ENCODE measurements at regions not wholly inside any gene's neighbourhood (a gene's known extent, or its start where the extent isn't known, plus 50 kb on each side); places are given as distances from the start of the nearest gene placed in this dataset.

GRCh38 chr1:177546346-177546745 lies 375.6 kb downstream of the BRINP2 start:
- DNase-seq (ENCODE audit: low read depth in 2 of 2) = peak; percentile 27 to 31
- TF ChIP-seq CTCF (IDR thresholded peaks at IDR 0.05; ENCODE audit: low read depth, low read length) = no peak
- H3K4me3 ChIP-seq (replicated peaks in 1 of 2; ENCODE audit: low read depth in 2 of 2, low read length in 2 of 2) = no peak overlapping the region

- DNase-seq (ENCODE audit: low read depth in 2 of 2) = no peak
- H3K4me3 ChIP-seq (replicated peaks in 1 of 2; ENCODE audit: low read depth in 2 of 2, low read length in 2 of 2) = no peak overlapping the region
- TF ChIP-seq CTCF (IDR thresholded peaks at IDR 0.05; ENCODE audit: low read depth, low read length) = no peak
These were observed 355.4 kb downstream of the BRINP2 start for GRCh38 chr1:177526201-177526600.

DNA sequence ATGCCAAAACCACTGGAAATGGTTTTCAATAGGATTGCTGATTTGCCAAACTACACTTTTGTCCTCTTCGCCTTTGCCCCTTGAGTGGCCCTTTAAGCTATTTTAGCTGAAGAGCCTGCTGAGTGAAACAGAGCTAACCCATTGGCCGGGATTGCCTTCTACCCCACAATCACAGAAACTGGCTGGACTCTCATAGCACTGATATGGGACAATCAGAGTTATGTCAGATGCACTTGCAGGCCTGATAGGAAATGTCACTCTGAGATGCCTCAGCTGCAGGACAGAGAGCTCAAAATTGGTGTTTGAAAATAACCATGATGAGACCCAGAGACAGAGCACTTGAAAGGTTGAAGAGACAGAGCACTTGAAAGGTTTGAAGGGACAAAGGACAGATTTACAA lies 354.4 kb downstream of the BRINP2 start:
- H3K4me3 ChIP-seq (replicated peaks in 1 of 2; ENCODE audit: low read depth in 2 of 2, low read length in 2 of 2) = no peak overlapping the region
- DNase-seq (ENCODE audit: low read depth in 2 of 2) = peak in 1 of 2 donors; percentile 5
- no peak for TF ChIP-seq CTCF (IDR thresholded peaks at IDR 0.05; ENCODE audit: low read depth, low read length)

DNA sequence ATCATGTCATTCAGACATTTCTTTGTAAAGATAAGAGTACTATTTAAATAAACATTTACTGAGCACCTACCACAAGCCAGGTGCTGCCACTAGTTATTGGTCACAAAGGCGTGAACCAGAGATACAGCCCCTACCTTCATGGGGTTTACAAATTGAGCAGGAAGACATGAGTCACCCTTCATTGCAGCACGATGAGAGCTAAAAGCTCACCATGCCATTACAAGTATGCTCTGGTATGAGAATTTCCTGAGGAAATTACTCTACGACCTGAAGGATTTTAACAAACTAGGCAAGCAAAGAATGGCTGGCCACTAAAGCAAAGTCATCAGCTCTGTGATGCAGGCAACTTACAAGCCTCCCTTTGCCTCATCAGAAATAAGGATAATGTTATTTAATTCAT lies 346.8 kb downstream of the BRINP2 start:
- no peak overlapping the region for H3K4me3 ChIP-seq (replicated peaks in 1 of 2; ENCODE audit: low read depth in 2 of 2, low read length in 2 of 2)
- DNase-seq (ENCODE audit: low read depth in 2 of 2) = peak; percentile 29 to 59
- no peak for TF ChIP-seq CTCF (IDR thresholded peaks at IDR 0.05; ENCODE audit: low read depth, low read length)

DNA sequence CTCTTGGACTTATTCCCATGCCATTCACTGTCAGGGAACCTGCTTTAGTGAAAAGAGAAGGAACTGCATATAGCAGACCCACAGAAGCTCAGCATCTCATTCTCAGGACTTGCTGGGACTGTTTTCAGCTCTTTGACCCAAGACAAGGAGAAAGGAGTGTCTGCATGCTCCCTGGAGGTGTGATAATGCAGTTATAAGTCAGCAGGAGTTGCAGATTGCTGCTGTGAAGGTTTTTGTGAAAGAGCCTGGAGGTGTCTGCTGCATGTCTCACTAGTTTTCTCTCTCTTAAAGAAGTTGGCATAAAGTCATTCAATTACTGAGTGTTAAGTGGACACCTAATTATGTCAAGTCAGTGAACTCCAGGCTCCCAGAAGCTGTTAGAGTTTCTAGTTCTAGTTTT lies 343.4 kb downstream of the BRINP2 start:
- no peak overlapping the region for H3K4me3 ChIP-seq (replicated peaks in 1 of 2; ENCODE audit: low read depth in 2 of 2, low read length in 2 of 2)
- no peak for TF ChIP-seq CTCF (IDR thresholded peaks at IDR 0.05; ENCODE audit: low read depth, low read length)
- DNase-seq (ENCODE audit: low read depth in 2 of 2) = no peak

GRCh38 chr1:177511036-177511435 lies 340.3 kb downstream of the BRINP2 start:
- DNase-seq (ENCODE audit: low read depth in 2 of 2) = peak in 1 of 2 donors; percentile 5
- no peak overlapping the region for H3K4me3 ChIP-seq (replicated peaks in 1 of 2; ENCODE audit: low read depth in 2 of 2, low read length in 2 of 2)
- no peak for TF ChIP-seq CTCF (IDR thresholded peaks at IDR 0.05; ENCODE audit: low read depth, low read length)

- TF ChIP-seq CTCF (IDR thresholded peaks at IDR 0.05; ENCODE audit: low read depth, low read length) = no peak
- peak; percentile 4 to 8 for DNase-seq (ENCODE audit: low read depth in 2 of 2)
- no peak overlapping the region for H3K4me3 ChIP-seq (replicated peaks in 1 of 2; ENCODE audit: low read depth in 2 of 2, low read length in 2 of 2)
These were observed 335.3 kb downstream of the BRINP2 start for GRCh38 chr1:177505905-177506590.
